Gastrocnemius medialis (tissue), 4 donors: ENCODE measurements at regions not wholly inside any gene's neighbourhood (a gene's known extent, or its start where the extent isn't known, plus 50 kb on each side); places are given as distances from the start of the nearest gene placed in this dataset.

Source experiments
- ATAC-seq, 2 donors: fragments of 150-250 bp; one replicate each; pipeline ENCODE4 v1.9.1; 2016
- DNase-seq, 2 donors: peaks; one replicate each; pipeline ENCODE4 v3.0.0-alpha.2; 2019
- H3K27ac ChIP-seq, 4 donors: fragments of 200-600 bp; sonication (generic); 1 replicate in 1 of 4; 2 replicates in 3 of 4; pipeline ENCODE4 v1.5.1; 2016 to 2018; ENCODE audit warnings: mild to moderate bottlenecking in 2 of 4, moderate library complexity in 1 of 4
- H3K27me3 ChIP-seq, 3 donors: fragments of 200-600 bp; sonication (generic) in 2 of 3; 1 replicate in 1 of 3; 2 replicates in 2 of 3; pipeline versions ENCODE4 v1.5.1 to v1.6.0; 2016 to 2019; ENCODE audit warnings: mild to moderate bottlenecking in 1 of 3, moderate library complexity in 1 of 3
- H3K36me3 ChIP-seq, 2 donors: fragments of 200-600 bp; sonication (generic) in 1 of 2; one replicate each; pipeline ENCODE4 v1.5.1; 2017 to 2018
- H3K4me1 ChIP-seq, 2 donors: fragments of 200-600 bp; sonication (generic) in 1 of 2; one replicate each; pipeline ENCODE4 v1.5.1; 2016 to 2017; ENCODE audit warnings: mild to moderate bottlenecking in 2 of 2
- H3K4me3 ChIP-seq, 4 donors: fragments of 200-600 bp; sonication (generic) in 3 of 4; 1 replicate in 1 of 4; 2 replicates in 3 of 4; pipeline ENCODE4 v1.5.1; 2016 to 2019; ENCODE audit warnings: mild to moderate bottlenecking in 2 of 4
- H3K9me3 ChIP-seq, 3 donors: fragments of 200-600 bp; sonication (generic) in 2 of 3; 1 replicate in 1 of 3; 2 replicates in 2 of 3; pipeline ENCODE4 v1.5.1; 2016 to 2019
- POLR2A ChIP-seq, 2 donors: fragments of 450-650 bp; IDR thresholded peaks; one replicate each; pipeline ENCODE4 v1.6.1; 2017; ENCODE audit warnings: antibody characterized with exemption in 2 of 2, mild to moderate bottlenecking in 2 of 2, moderate library complexity in 2 of 2
- in situ Hi-C, 4 donors: fragments of 200-750 bp; cut with MboI; loops; one replicate each; pipeline versions ENCODE4 v1.15.0 to v1.8.0; 2017; ENCODE audit warnings: low sequenced_read_pairs in 4 of 4
- intact Hi-C: fragments of 100-400 bp; cut with DNase I; formaldehyde crosslinking; loops from one replicate; pipeline ENCODE4 v1.15.1; 2023; ENCODE audit warnings: low total_unique reads
- TF ChIP-seq, protein P1 (sequence below), 5 experiments: fragments of 450-650 bp in 3 of 5; fragments of 200-600 bp in 2 of 5; sonication (generic) in 2 of 5; IDR thresholded peaks in 4 of 5; conservative IDR thresholded peaks in 1 of 5; 1 replicate in 4 of 5; 2 replicates in 1 of 5; pipeline ENCODE4 v1.5.1; 2016 to 2019; ENCODE audit warnings: antibody characterized with exemption in 5 of 5, mild to moderate bottlenecking in 3 of 5, moderate library complexity in 3 of 5

DNA sequence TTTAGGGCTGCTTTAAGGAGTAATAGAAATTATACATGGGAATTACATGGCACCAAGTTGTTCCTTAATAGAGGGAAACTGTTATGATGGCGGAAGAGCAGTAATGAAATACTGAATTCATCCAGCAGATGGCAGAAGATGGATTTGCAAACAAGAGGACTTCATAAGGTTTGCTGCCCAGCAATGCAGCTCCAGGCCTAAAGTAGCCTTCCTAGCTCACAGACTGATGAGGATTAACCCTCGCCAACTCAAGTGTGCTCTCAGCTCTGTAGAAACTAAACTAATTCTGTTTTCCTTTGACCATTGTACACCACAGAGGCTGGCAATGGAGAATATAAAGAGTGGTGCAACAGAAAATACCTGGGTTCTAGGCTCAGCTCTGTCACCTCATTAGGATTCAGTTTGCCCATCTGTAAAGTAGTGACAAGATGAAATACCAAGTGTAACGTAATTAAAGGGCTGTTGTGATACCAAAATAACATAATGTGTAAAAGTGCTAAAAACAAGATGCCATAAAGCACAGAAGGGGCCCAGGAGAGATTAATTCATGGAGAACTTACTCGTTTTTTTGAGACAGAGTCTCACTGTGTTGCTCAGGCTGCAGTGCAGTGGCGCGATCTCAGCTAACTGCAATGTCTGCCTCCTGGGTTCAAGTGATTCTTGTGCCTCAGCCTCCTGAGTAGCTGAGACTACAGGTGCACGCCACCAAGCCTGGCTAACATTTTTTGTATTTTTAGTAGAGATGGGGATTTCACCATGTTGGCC is 102.4 kb upstream of the SERBP1 start:
- no peaks in the 10 kb centered on the region for H3K27me3 ChIP-seq
- no peaks in the 10 kb centered on the region for H3K36me3 ChIP-seq
- H3K4me3 ChIP-seq = no peak overlapping the region
- peak; percentile 70 to 82 for ATAC-seq
- peaks cover 6% of the 10 kb centered on the region in 2 donors for H3K4me1 ChIP-seq
- DNase-seq = peak; percentile 8 to 41
- no peaks in the 10 kb centered on the region for H3K9me3 ChIP-seq
- TF ChIP-seq, protein P1, sequence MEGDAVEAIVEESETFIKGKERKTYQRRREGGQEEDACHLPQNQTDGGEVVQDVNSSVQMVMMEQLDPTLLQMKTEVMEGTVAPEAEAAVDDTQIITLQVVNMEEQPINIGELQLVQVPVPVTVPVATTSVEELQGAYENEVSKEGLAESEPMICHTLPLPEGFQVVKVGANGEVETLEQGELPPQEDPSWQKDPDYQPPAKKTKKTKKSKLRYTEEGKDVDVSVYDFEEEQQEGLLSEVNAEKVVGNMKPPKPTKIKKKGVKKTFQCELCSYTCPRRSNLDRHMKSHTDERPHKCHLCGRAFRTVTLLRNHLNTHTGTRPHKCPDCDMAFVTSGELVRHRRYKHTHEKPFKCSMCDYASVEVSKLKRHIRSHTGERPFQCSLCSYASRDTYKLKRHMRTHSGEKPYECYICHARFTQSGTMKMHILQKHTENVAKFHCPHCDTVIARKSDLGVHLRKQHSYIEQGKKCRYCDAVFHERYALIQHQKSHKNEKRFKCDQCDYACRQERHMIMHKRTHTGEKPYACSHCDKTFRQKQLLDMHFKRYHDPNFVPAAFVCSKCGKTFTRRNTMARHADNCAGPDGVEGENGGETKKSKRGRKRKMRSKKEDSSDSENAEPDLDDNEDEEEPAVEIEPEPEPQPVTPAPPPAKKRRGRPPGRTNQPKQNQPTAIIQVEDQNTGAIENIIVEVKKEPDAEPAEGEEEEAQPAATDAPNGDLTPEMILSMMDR (IDR thresholded peaks at IDR 0.05 in 4 of 5, conservative IDR thresholded peaks at IDR 0.05 in 1 of 5) = peak; percentile 64 to 80 (median 80)
- no peak for TF ChIP-seq POLR2A (IDR thresholded peaks at IDR 0.05)
- intact Hi-C loops (loop anchor here (1.0 to 10.0 kb wide), 3 partner anchors 228 to 582 kb away; partner anchors contain the start of gene GNG12), in situ Hi-C loops (loop anchor here in 3 of 4 donors (5.0 to 25.0 kb wide), 4 partner anchors 225 to 805 kb away; no protein-coding TSS in a partner anchor)
- H3K27ac ChIP-seq = no peak overlapping the region

DNA sequence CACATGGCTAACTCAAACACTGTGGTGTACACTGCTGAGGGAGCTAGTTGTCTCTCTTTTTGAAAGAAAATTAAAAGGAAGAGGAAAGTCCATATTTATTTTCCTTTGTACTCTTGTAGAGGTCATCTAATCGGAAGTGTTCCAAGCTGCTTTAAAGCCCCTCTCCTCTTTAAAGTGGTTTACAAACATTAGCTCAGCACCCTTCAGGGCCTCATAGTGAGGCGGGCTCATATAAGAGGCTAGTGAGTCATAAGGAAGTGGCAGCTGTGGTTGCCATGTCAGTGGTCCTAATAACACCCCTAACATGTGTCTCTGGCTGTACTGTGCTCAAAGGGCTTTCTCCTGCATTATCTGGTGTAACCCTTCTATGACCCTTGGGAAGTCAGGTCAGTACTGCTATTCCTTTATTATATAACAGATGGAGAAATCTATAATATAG is 104.4 kb upstream of the SERBP1 start:
- Histone ChIP-seq H3K4me3 (no peak overlapping the region), H3K27ac (no peak overlapping the region), H3K27me3 (no peaks in the 10 kb centered on the region), H3K4me1 (peaks cover 6% of the 10 kb centered on the region in 2 donors), H3K36me3 (no peaks in the 10 kb centered on the region), H3K9me3 (no peaks in the 10 kb centered on the region)
- TF ChIP-seq, protein P1 (IDR thresholded peaks at IDR 0.05 in 4 of 5, conservative IDR thresholded peaks at IDR 0.05 in 1 of 5) = no peak
- TF ChIP-seq POLR2A (IDR thresholded peaks at IDR 0.05) = no peak
- no peak for DNase-seq
- no peak for ATAC-seq
- intact Hi-C loops = loop anchor here (2.0 to 10.0 kb wide), 3 partner anchors 24 to 580 kb away; partner anchors contain the start of gene GNG12
- in situ Hi-C loops = loop anchor here (5.0 to 25.0 kb wide), 4 partner anchors 223 to 803 kb away; no protein-coding TSS in a partner anchor

DNA sequence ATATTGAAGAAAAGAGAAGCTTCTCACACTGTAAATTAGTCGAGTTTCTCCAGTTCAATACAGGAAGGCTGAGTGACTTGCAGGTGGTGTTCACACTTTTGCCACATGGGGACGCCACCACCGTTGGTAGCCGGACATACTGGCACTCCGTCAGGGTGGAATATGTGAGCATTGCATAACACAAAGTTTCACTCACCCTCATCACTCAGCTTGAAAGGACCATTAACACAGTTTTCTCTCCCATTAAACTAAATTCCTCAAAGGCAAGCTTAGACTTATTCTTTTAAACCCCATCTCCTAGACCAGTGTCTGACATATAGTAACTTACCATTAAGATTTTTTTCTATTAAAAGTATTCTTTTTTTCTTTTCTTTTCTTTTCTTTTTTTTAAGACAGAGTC is 105.3 kb upstream of the SERBP1 start:
- intact Hi-C loops (loop anchor here (2.0 to 10.0 kb wide), 3 partner anchors 23 to 579 kb away; partner anchors contain the start of gene GNG12), in situ Hi-C loops (loop anchor here in 3 of 4 donors (5.0 to 25.0 kb wide), 3 partner anchors 227 to 802 kb away; no protein-coding TSS in a partner anchor)
- TF ChIP-seq, protein P1 (IDR thresholded peaks at IDR 0.05 in 4 of 5, conservative IDR thresholded peaks at IDR 0.05 in 1 of 5) = peak; percentile 91 to 97 (median 92)
- no peak for TF ChIP-seq POLR2A (IDR thresholded peaks at IDR 0.05)
- Histone ChIP-seq H3K27ac (no peak overlapping the region), H3K4me1 (peaks cover 6% of the 10 kb centered on the region in 2 donors), H3K9me3 (no peaks in the 10 kb centered on the region), H3K27me3 (no peaks in the 10 kb centered on the region), H3K4me3 (no peak overlapping the region), H3K36me3 (no peaks in the 10 kb centered on the region)
- DNase-seq (peak; percentile 59 to 74), ATAC-seq (peak; percentile 82 to 92)

DNA sequence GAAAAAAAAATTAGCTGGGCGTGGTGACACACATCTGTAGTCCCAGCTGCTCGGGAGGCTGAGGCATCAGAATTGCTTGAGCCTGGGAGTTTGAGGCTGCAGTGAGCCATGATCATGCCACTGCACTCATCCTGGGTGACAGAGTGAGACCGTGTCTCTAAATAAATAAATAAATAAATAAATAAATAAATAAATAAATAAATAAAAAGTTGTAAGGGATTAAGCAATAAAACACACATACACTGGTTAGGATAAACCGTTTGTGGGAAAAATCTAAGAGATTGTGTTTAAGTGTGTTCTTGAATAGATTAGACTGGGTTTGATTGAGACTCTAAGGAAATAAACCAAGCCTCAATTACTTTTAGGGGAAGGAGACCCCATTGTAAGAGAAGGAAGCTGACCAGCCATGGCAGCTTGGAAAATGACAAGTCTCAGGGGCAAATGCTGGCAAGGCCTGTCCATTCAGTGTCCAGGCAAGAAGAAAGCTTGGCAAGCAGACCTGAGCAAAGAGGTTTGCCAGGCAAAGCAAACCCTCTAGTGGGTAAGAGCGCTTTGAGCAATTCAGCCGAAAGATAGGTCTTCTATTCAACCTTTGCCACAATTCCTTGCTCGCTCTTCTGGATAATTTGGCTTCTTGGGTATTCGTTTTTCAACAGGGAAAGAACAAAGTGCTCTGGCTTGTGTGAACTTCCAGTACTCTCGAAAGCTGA is 106.9 kb upstream of the SERBP1 start:
- Histone ChIP-seq H3K36me3 (no peaks in the 10 kb centered on the region), H3K4me1 (peaks cover 6% of the 10 kb centered on the region in 2 donors), H3K9me3 (no peaks in the 10 kb centered on the region), H3K27me3 (no peaks in the 10 kb centered on the region), H3K4me3 (no peak overlapping the region), H3K27ac (peak overlapping the region in 2 of 4 donors; percentile 15 to 59)
- ATAC-seq (no peak), DNase-seq (no peak)
- in situ Hi-C loops = loop anchor here in 3 of 4 donors (5.0 to 25.0 kb wide), 3 partner anchors 225 to 800 kb away; no protein-coding TSS in a partner anchor
- no peak for TF ChIP-seq POLR2A (IDR thresholded peaks at IDR 0.05)
- TF ChIP-seq, protein P1 (IDR thresholded peaks at IDR 0.05 in 4 of 5, conservative IDR thresholded peaks at IDR 0.05 in 1 of 5) = no peak
- intact Hi-C loops = loop anchor here (10.0 kb wide), 2 partner anchors 298 to 578 kb away; partner anchors contain the start of gene GNG12
